PC-9 (cell line): ENCODE measurements at regions not wholly inside any gene's neighbourhood (a gene's known extent, or its start where the extent isn't known, plus 50 kb on each side); places are given as distances from the start of the nearest gene placed in this dataset.
"Not testable (repeated sequence)": the region's sequence is repeated elsewhere in the genome, so short reads cannot be mapped to it uniquely, and the experiment has no call there.

Source experiments
- BruUV-seq: library from RNA; stranded (reverse); fragments of 400-500 nt; replicated peaks from 2 replicates; lab custom pipeline; 2021; lab: Mats Ljungman, UMichigan
- CTCF ChIA-PET: fragments of 300-600 bp; sonication (Branson Sonifier 250); formaldehyde crosslinking; loops from one replicate; lab custom pipeline; 2022; ENCODE audit warnings: antibody characterized with exemption; lab: Charles Lee
- POLR2A ChIA-PET: fragments of 300-600 bp; sonication (Branson Sonifier 250); formaldehyde crosslinking; loops from one replicate; lab custom pipeline; 2022; ENCODE audit warnings: antibody characterized with exemption; ENCODE audit not compliant: unreplicated experiment; lab: Charles Lee
- DNase-seq, 2 experiments: peaks; one replicate each; pipeline versions ENCODE4 v3.0.0 to v3.0.0-alpha.2; 2015 to 2022; ENCODE audit warnings: mixed read lengths in 1 of 2
- H2AFZ ChIP-seq: fragments of 200-600 bp; sonication (generic); 2 replicates; pipeline ENCODE4 v1.8.1; 2017; ENCODE audit warnings: antibody characterized with exemption
- H3F3A ChIP-seq: fragments of 200-600 bp; sonication (generic); 2 replicates; pipeline ENCODE4 v1.8.1; 2017; ENCODE audit warnings: antibody characterized with exemption, mild to moderate bottlenecking, low read depth; ENCODE audit not compliant: insufficient read depth
- H3K27ac ChIP-seq: fragments of 200-600 bp; sonication (generic); 2 replicates; pipeline ENCODE4 v1.6.1; 2016; ENCODE audit warnings: mixed run types
- H3K27me3 ChIP-seq: fragments of 200-600 bp; sonication (generic); 2 replicates; pipeline ENCODE4 v1.6.1; 2016; ENCODE audit warnings: low read depth, mixed run types; ENCODE audit not compliant: insufficient read depth
- H3K36me3 ChIP-seq: fragments of 200-600 bp; sonication (generic); 2 replicates; pipeline ENCODE4 v1.6.1; 2016; ENCODE audit warnings: low read depth, mixed run types
- H3K4me1 ChIP-seq: fragments of 200-600 bp; sonication (generic); replicated peaks from 2 replicates; pipeline ENCODE4 v1.6.1; 2016; ENCODE audit warnings: mixed run types; ENCODE audit not compliant: insufficient read depth
- H3K4me2 ChIP-seq: fragments of 200-600 bp; sonication (generic); 2 replicates; pipeline ENCODE4 v1.6.1; 2017; ENCODE audit warnings: mixed run types
- H3K4me3 ChIP-seq: fragments of 200-600 bp; sonication (generic); 2 replicates; pipeline ENCODE4 v1.6.1; 2016; ENCODE audit warnings: mixed run types
- H3K79me2 ChIP-seq: fragments of 200-600 bp; sonication (generic); 2 replicates; pipeline ENCODE4 v1.6.1; 2017; ENCODE audit warnings: low read depth, mixed run types
- H3K9me2 ChIP-seq: fragments of 200-600 bp; sonication (generic); 2 replicates; pipeline ENCODE4 v1.8.1; 2017; ENCODE audit warnings: mild to moderate bottlenecking; ENCODE audit not compliant: insufficient read depth
- H3K9me3 ChIP-seq: fragments of 200-600 bp; sonication (generic); 2 replicates; pipeline ENCODE4 v1.8.1; 2016; ENCODE audit warnings: low read depth; ENCODE audit not compliant: insufficient read depth
- H4K20me1 ChIP-seq: fragments of 200-600 bp; sonication (generic); 2 replicates; pipeline ENCODE4 v1.8.1; 2017; ENCODE audit not compliant: insufficient read depth
- EZH2 ChIP-seq: fragments of 200-600 bp; sonication (generic); IDR thresholded peaks from 2 replicates; pipeline ENCODE4 v1.8.0; 2017; ENCODE audit warnings: antibody characterized with exemption, low read depth
- intact Hi-C: fragments of 100-400 bp; cut with micrococcal nuclease; formaldehyde crosslinking; loops from one replicate; pipeline ENCODE4 v1.10.0; 2022; ENCODE audit not compliant: unreplicated experiment
- TF ChIP-seq, protein P1 (sequence below): fragments of 200-600 bp; sonication (generic); conservative IDR thresholded peaks from 2 replicates; pipeline ENCODE4 v1.6.1; 2017; ENCODE audit warnings: mixed run types, antibody characterized with exemption, mild to moderate bottlenecking, moderate library complexity

DNA sequence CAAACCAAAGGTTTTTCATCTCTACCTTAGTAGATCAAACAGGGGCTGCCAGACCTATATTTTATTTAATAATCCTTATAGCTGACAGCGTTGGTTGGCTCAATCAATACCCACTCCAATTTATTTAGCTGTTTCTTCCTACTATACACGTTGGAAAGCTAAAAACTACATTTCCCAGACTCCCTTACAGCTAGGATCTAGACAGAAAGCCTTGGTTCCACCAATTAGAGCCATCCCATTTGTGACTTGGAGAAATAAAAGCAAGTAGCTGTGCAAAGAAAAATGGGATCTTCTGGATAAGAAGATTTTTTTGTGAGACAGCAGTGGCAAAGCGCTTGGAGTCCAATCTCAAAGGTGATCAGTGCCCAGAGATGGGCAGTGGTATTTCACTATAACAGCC, 331.3 kb upstream of the MEIS1 start:
- H3K9me3 ChIP-seq, result no peaks in the 10 kb centered on the region
- H3K79me2 ChIP-seq, result no peaks in the 10 kb centered on the region
- POLR2A ChIA-PET, result no interaction called here
- no peak overlapping the region for H3K4me2 ChIP-seq
- BruUV-seq, result no TSS peak
- no peak for DNase-seq
- CTCF ChIA-PET, result no interaction called here
- H3K27me3 ChIP-seq, result no peaks in the 10 kb centered on the region
- H3K4me3 ChIP-seq, result no peak overlapping the region
- intact Hi-C loops, result no loop called here
- no peaks in the 10 kb centered on the region for H3F3A ChIP-seq
- H3K4me1 ChIP-seq, result no peaks in the 10 kb centered on the region
- H3K9me2 ChIP-seq, result 0 out of 2 replicates have a peak, but pooled peaks cover 4% of the 10 kb centered on the region
- no peak overlapping the region for H2AFZ ChIP-seq
- no peaks in the 10 kb centered on the region; the same call in 1 of the 2 replicates for H4K20me1 ChIP-seq
- TF ChIP-seq, protein P1, sequence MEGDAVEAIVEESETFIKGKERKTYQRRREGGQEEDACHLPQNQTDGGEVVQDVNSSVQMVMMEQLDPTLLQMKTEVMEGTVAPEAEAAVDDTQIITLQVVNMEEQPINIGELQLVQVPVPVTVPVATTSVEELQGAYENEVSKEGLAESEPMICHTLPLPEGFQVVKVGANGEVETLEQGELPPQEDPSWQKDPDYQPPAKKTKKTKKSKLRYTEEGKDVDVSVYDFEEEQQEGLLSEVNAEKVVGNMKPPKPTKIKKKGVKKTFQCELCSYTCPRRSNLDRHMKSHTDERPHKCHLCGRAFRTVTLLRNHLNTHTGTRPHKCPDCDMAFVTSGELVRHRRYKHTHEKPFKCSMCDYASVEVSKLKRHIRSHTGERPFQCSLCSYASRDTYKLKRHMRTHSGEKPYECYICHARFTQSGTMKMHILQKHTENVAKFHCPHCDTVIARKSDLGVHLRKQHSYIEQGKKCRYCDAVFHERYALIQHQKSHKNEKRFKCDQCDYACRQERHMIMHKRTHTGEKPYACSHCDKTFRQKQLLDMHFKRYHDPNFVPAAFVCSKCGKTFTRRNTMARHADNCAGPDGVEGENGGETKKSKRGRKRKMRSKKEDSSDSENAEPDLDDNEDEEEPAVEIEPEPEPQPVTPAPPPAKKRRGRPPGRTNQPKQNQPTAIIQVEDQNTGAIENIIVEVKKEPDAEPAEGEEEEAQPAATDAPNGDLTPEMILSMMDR, result no peak
- TF ChIP-seq EZH2, result no peak
- no peaks in the 10 kb centered on the region for H3K36me3 ChIP-seq
- H3K27ac ChIP-seq, result no peak overlapping the region

GRCh38 chr2:66101206-66101605, 333.7 kb upstream of the MEIS1 start:
- ChIA-PET CTCF (no interaction called here), POLR2A (no interaction called here)
- no TSS peak for BruUV-seq
- no peak overlapping the region for H3K4me3 ChIP-seq
- no peaks in the 10 kb centered on the region for H3K27me3 ChIP-seq
- H3K4me2 ChIP-seq, result no peak overlapping the region
- 0 out of 2 replicates have a peak, but pooled peaks cover 4% of the 10 kb centered on the region for H3K9me2 ChIP-seq
- TF ChIP-seq, protein P1, result no peak
- TF ChIP-seq EZH2, result no peak
- H3K79me2 ChIP-seq, result no peaks in the 10 kb centered on the region
- H3K9me3 ChIP-seq, result no peaks in the 10 kb centered on the region
- H3K4me1 ChIP-seq, result no peaks in the 10 kb centered on the region
- intact Hi-C loops, result no loop called here
- no peaks in the 10 kb centered on the region for H3F3A ChIP-seq
- H2AFZ ChIP-seq, result no peak overlapping the region
- no peak for DNase-seq
- H3K27ac ChIP-seq, result no peak overlapping the region
- H4K20me1 ChIP-seq, result no peaks in the 10 kb centered on the region; the same call in 1 of the 2 replicates
- no peaks in the 10 kb centered on the region for H3K36me3 ChIP-seq

GRCh38 chr2:66095820-66096345, 339.0 kb upstream of the MEIS1 start:
- Histone ChIP-seq H3F3A (no peaks in the 10 kb centered on the region), H3K4me2 (no peak overlapping the region), H4K20me1 (no peaks in the 10 kb centered on the region), H3K79me2 (no peaks in the 10 kb centered on the region), H3K9me3 (no peaks in the 10 kb centered on the region), H3K27me3 (no peaks in the 10 kb centered on the region), H2AFZ (no peak overlapping the region), H3K36me3 (no peaks in the 10 kb centered on the region), H3K4me3 (no peak overlapping the region), H3K27ac (no peak overlapping the region), H3K9me2 (0 out of 2 replicates have a peak, but pooled peaks cover 4% of the 10 kb centered on the region), H3K4me1 (no peaks in the 10 kb centered on the region)
- no peak for DNase-seq
- POLR2A ChIA-PET, result no interaction called here
- no TSS peak for BruUV-seq
- no peak for TF ChIP-seq EZH2
- TF ChIP-seq, protein P1, result no peak
- intact Hi-C loops, result no loop called here
- CTCF ChIA-PET, result no interaction called here

GRCh38 chr2:66094689-66095088, 340.2 kb upstream of the MEIS1 start:
- H3K27me3 ChIP-seq, H3K79me2 ChIP-seq, H3K4me2 ChIP-seq, intact Hi-C loops, H3K9me2 ChIP-seq, H2AFZ ChIP-seq, H3K4me3 ChIP-seq, H3K9me3 ChIP-seq, H3F3A ChIP-seq, CTCF ChIA-PET, POLR2A ChIA-PET, H3K27ac ChIP-seq, H3K4me1 ChIP-seq, H3K36me3 ChIP-seq, H4K20me1 ChIP-seq, DNase-seq, BruUV-seq: not testable (repeated sequence)
